DND-41 (cell line): ENCODE measurements at regions not wholly inside any gene's neighbourhood (a gene's known extent, or its start where the extent isn't known, plus 50 kb on each side); places are given as distances from the start of the nearest gene placed in this dataset.
"Not testable (repeated sequence)": the region's sequence is repeated elsewhere in the genome, so short reads cannot be mapped to it uniquely, and the experiment has no call there.

ENCODE experiments used
- ATAC-seq: fragments of 200-7000 bp; cut with Tn5 transposase; 3 replicates; pipeline ENCODE4 v1.9.1; 2021; ENCODE audit warnings: low read depth; ENCODE audit not compliant: insufficient read depth
- DNase-seq: peaks from one replicate; pipeline ENCODE4 v3.0.0-alpha.2; 2020
- H2AFZ ChIP-seq: 2 replicates; pipeline ENCODE4 v1.6.0; 2012; ENCODE audit warnings: low read depth, low read length
- H3K27ac ChIP-seq: 2 replicates; pipeline ENCODE4 v1.5.1; 2012; ENCODE audit warnings: low read length, inconsistent platforms
- H3K27me3 ChIP-seq: fragments of 200-600 bp; sonication (generic); 2 replicates; pipeline ENCODE4 v1.6.0; 2012; ENCODE audit warnings: low read length, mild to moderate bottlenecking, inconsistent platforms; ENCODE audit not compliant: insufficient read depth, poor library complexity
- H3K36me3 ChIP-seq: 2 replicates; pipeline ENCODE4 v1.5.1; 2012; ENCODE audit warnings: low read length, inconsistent platforms; ENCODE audit not compliant: insufficient read depth
- H3K4me1 ChIP-seq: 2 replicates; pipeline ENCODE4 v1.5.1; 2012; ENCODE audit warnings: mild to moderate bottlenecking, low read length; ENCODE audit not compliant: insufficient read depth
- H3K4me2 ChIP-seq: 2 replicates; pipeline ENCODE4 v1.6.0; 2012; ENCODE audit warnings: mild to moderate bottlenecking, moderate library complexity, low read length, inconsistent platforms; ENCODE audit not compliant: insufficient read depth
- H3K4me3 ChIP-seq, 2 experiments: fragments of 200-600 bp in 1 of 2; shearing (Covaris generic) in 1 of 2; 2 replicates each; pipeline ENCODE4 v1.5.1; 2012 to 2016; ENCODE audit warnings: inconsistent platforms in 2 of 2, low read length in 2 of 2, mild to moderate bottlenecking in 2 of 2, low read depth in 1 of 2, moderate library complexity in 1 of 2
- H3K79me2 ChIP-seq: 2 replicates; pipeline ENCODE4 v1.6.0; 2012; ENCODE audit warnings: low read length, inconsistent platforms; ENCODE audit not compliant: insufficient read depth
- H3K9ac ChIP-seq: 2 replicates; pipeline ENCODE4 v1.6.0; 2012; ENCODE audit warnings: low read depth, mild to moderate bottlenecking, inconsistent platforms, low read length, moderate library complexity
- H3K9me3 ChIP-seq: 2 replicates; pipeline ENCODE4 v1.5.1; 2012; ENCODE audit warnings: low read length, moderate library complexity, mild to moderate bottlenecking, inconsistent platforms; ENCODE audit not compliant: insufficient read depth, severe bottlenecking
- H4K20me1 ChIP-seq: 2 replicates; pipeline ENCODE4 v1.6.0; 2012; ENCODE audit warnings: low read length; ENCODE audit not compliant: insufficient read depth
- CTCF ChIP-seq: IDR thresholded peaks from 2 replicates; pipeline ENCODE4 v1.5.1; 2012; ENCODE audit warnings: borderline replicate concordance, low read length, moderate library complexity, mild to moderate bottlenecking; ENCODE audit not compliant: poor library complexity, severe bottlenecking; ENCODE audit errors: extremely low read depth
- EZH2 ChIP-seq: IDR thresholded peaks from 3 replicates; pipeline ENCODE4 v1.6.1; 2012; ENCODE audit warnings: borderline replicate concordance, low read depth, mild to moderate bottlenecking, moderate library complexity, low read length, inconsistent platforms; ENCODE audit not compliant: severe bottlenecking

GRCh38 chr10:63825766-63826165 lies 304.6 kb downstream of the REEP3 start:
- Histone ChIP-seq H3K9ac (no peak overlapping the region), H2AFZ (no peak overlapping the region), H3K4me3 (no peak overlapping the region), H3K27me3 (no peaks in the 10 kb centered on the region), H3K4me1 (no peaks in the 10 kb centered on the region), H3K9me3 (no peaks in the 10 kb centered on the region), H3K27ac (no peak overlapping the region), H3K36me3 (no peaks in the 10 kb centered on the region), H3K4me2 (no peak overlapping the region), H4K20me1 (no peaks in the 10 kb centered on the region), H3K79me2 (no peaks in the 10 kb centered on the region)
- no peak for DNase-seq
- TF ChIP-seq EZH2, result no peak
- TF ChIP-seq CTCF, result no peak
- no peak for ATAC-seq

GRCh38 chr10:63827018-63827417 lies 305.8 kb downstream of the REEP3 start:
- H3K36me3 ChIP-seq, H4K20me1 ChIP-seq, H3K9me3 ChIP-seq, H3K9ac ChIP-seq, H3K27me3 ChIP-seq, H2AFZ ChIP-seq, H3K4me1 ChIP-seq, DNase-seq, H3K79me2 ChIP-seq, ATAC-seq, H3K27ac ChIP-seq, H3K4me2 ChIP-seq, H3K4me3 ChIP-seq: not testable (repeated sequence)

GRCh38 chr10:63829020-63829419 lies 307.8 kb downstream of the REEP3 start:
- no peak overlapping the region for H3K4me2 ChIP-seq
- no peaks in the 10 kb centered on the region for H3K4me1 ChIP-seq
- H3K36me3 ChIP-seq, result no peaks in the 10 kb centered on the region
- no peaks in the 10 kb centered on the region for H4K20me1 ChIP-seq
- no peak overlapping the region for H2AFZ ChIP-seq
- no peak for DNase-seq
- TF ChIP-seq CTCF (no peak), EZH2 (no peak)
- H3K79me2 ChIP-seq, result no peaks in the 10 kb centered on the region
- no peak overlapping the region for H3K27ac ChIP-seq
- no peak overlapping the region for H3K9ac ChIP-seq
- H3K27me3 ChIP-seq, result no peaks in the 10 kb centered on the region
- ATAC-seq, result no peak
- H3K9me3 ChIP-seq, result no peaks in the 10 kb centered on the region
- no peak overlapping the region for H3K4me3 ChIP-seq

- Histone ChIP-seq H2AFZ (no peak overlapping the region), H3K4me1 (no peaks in the 10 kb centered on the region), H3K9ac (no peak overlapping the region), H3K4me3 (no peak overlapping the region), H3K27ac (no peak overlapping the region), H3K4me2 (no peak overlapping the region), H3K27me3 (no peaks in the 10 kb centered on the region), H3K36me3 (no peaks in the 10 kb centered on the region), H3K79me2 (no peaks in the 10 kb centered on the region), H4K20me1 (no peaks in the 10 kb centered on the region), H3K9me3 (no peaks in the 10 kb centered on the region)
- ATAC-seq (no peak), DNase-seq (no peak)
- no peak for TF ChIP-seq CTCF
- TF ChIP-seq EZH2, result no peak
Observed at GRCh38 chr10:63829573-63830149, 308.5 kb downstream of the REEP3 start.
